ENCODE measurements at regions not wholly inside any gene's neighbourhood (a gene's known extent, or its start where the extent isn't known, plus 50 kb on each side); places are given as distances from the start of the nearest gene placed in this dataset.

- TF ChIP-seq, protein P1, sequence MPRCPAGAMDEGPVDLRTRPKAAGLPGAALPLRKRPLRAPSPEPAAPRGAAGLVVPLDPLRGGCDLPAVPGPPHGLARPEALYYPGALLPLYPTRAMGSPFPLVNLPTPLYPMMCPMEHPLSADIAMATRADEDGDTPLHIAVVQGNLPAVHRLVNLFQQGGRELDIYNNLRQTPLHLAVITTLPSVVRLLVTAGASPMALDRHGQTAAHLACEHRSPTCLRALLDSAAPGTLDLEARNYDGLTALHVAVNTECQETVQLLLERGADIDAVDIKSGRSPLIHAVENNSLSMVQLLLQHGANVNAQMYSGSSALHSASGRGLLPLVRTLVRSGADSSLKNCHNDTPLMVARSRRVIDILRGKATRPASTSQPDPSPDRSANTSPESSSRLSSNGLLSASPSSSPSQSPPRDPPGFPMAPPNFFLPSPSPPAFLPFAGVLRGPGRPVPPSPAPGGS (IDR thresholded peaks at IDR 0.05; ENCODE audit: borderline replicate concordance, insufficient read depth, low read depth, low read length, poor library complexity, severe bottlenecking), result no peak
- TF ChIP-seq, protein P2, sequence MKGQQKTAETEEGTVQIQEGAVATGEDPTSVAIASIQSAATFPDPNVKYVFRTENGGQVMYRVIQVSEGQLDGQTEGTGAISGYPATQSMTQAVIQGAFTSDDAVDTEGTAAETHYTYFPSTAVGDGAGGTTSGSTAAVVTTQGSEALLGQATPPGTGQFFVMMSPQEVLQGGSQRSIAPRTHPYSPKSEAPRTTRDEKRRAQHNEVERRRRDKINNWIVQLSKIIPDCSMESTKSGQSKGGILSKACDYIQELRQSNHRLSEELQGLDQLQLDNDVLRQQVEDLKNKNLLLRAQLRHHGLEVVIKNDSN (IDR thresholded peaks at IDR 0.05; ENCODE audit: borderline replicate concordance, extremely low read length, insufficient read depth, low read depth, low read length), result no peak
- TF ChIP-seq TCF3 (IDR thresholded peaks at IDR 0.05; ENCODE audit: borderline replicate concordance, insufficient read depth, low read depth, low read length), result no peak
- TF ChIP-seq SIX5 (IDR thresholded peaks at IDR 0.05; ENCODE audit: low read depth, low read length, severe bottlenecking), result no peak
- no peak for TF ChIP-seq ZNF24 (IDR thresholded peaks at IDR 0.05)
Measured at GRCh38 chr10:111445667-111446066, 368.8 kb downstream of the ADRA2A start (continued).

- POLR2A ChIA-PET, result no interaction called here
- no peak for FAIRE-seq
- no peaks in the 10 kb centered on the region for H3K9me3 ChIP-seq (replicated peaks; ENCODE audit: control insufficient read depth, insufficient read depth, low read length)
- no peaks in the 10 kb centered on the region for H4K20me1 ChIP-seq (ENCODE audit: control insufficient read depth, insufficient read depth)
- no peaks in the 10 kb centered on the region for H3K79me2 ChIP-seq (ENCODE audit: control insufficient read depth, insufficient read depth, low read length)
- no peak for DNase-seq (ENCODE audit: low read depth, low spot score)
- SMC1A ChIA-PET (ENCODE audit: uncharacterized antibody, unreplicated experiment), result no interaction called here
- TF ChIP-seq KAT2A (conservative IDR thresholded peaks at IDR 0.05; ENCODE audit: control insufficient read depth, low read depth, low read length) (no peak), BRCA1 (IDR thresholded peaks at IDR 0.05; ENCODE audit: low read depth, low read length) (no peak), ATF7 (IDR thresholded peaks at IDR 0.05; ENCODE audit: low read depth) (no peak), NR2C2 (IDR thresholded peaks at IDR 0.05; ENCODE audit: borderline replicate concordance, control insufficient read depth, insufficient read length, low read depth) (no peak), PAX8 (IDR thresholded peaks at IDR 0.05) (no peak), KLF5 (IDR thresholded peaks at IDR 0.05; ENCODE audit: partially characterized antibody) (no peak), FOS (IDR thresholded peaks at IDR 0.05; ENCODE audit: borderline replicate concordance, extremely low read depth, insufficient read length) (no peak), WRNIP1 (IDR thresholded peaks at IDR 0.05; ENCODE audit: borderline replicate concordance, low read depth, low read length) (no peak), TCF3 (IDR thresholded peaks at IDR 0.05; ENCODE audit: borderline replicate concordance, insufficient read depth, low read depth, low read length) (no peak), DPF2 (IDR thresholded peaks at IDR 0.05) (no peak), TCF12 (IDR thresholded peaks at IDR 0.05; ENCODE audit: low read depth, low read length) (no peak), LARP7 (IDR thresholded peaks at IDR 0.05) (no peak)
- no TSS peak for BruUV-seq (replicated peaks)
- H3K36me3 ChIP-seq (ENCODE audit: control insufficient read depth in 2 of 2, insufficient read depth in 2 of 2, low read length in 1 of 2), result no peaks in the 10 kb centered on the region
- H3K27ac ChIP-seq (ENCODE audit: control insufficient read depth, insufficient read depth), result no peak overlapping the region
- no peak overlapping the region for H3K4me3 ChIP-seq
- H3K4me1 ChIP-seq (ENCODE audit: control insufficient read depth, insufficient read depth, low read length), result no peaks in the 10 kb centered on the region
- no peak overlapping the region for H3K9ac ChIP-seq (ENCODE audit: control insufficient read depth, insufficient read depth, low read length)
- intact Hi-C loops (cut with micrococcal nuclease; ENCODE audit: unreplicated experiment) (no loop called here), in situ Hi-C loops (cut with MboI) (no loop called here)
- no peaks in the 10 kb centered on the region; a peak in 1 of 4 replicates for H3K27me3 ChIP-seq (replicated peaks in 1 of 2; ENCODE audit: control insufficient read depth in 2 of 2, insufficient read depth in 2 of 2, low read length in 1 of 2)
- ATAC-seq, result no peak
- CTCF ChIA-PET, result no interaction called here
- H2AFZ ChIP-seq (ENCODE audit: control insufficient read depth, low read depth, low read length), result no peak overlapping the region
- RAD21 ChIA-PET (ENCODE audit: unreplicated experiment), result no interaction called here
- no peak overlapping the region for H3K4me2 ChIP-seq (ENCODE audit: control insufficient read depth, insufficient read depth)
Measured at GRCh38 chr10:111446966-111447365, 370.1 kb downstream of the ADRA2A start.
